ENCODE measurements at regions not wholly inside any gene's neighbourhood (a gene's known extent, or its start where the extent isn't known, plus 50 kb on each side); places are given as distances from the start of the nearest gene placed in this dataset.

DNA sequence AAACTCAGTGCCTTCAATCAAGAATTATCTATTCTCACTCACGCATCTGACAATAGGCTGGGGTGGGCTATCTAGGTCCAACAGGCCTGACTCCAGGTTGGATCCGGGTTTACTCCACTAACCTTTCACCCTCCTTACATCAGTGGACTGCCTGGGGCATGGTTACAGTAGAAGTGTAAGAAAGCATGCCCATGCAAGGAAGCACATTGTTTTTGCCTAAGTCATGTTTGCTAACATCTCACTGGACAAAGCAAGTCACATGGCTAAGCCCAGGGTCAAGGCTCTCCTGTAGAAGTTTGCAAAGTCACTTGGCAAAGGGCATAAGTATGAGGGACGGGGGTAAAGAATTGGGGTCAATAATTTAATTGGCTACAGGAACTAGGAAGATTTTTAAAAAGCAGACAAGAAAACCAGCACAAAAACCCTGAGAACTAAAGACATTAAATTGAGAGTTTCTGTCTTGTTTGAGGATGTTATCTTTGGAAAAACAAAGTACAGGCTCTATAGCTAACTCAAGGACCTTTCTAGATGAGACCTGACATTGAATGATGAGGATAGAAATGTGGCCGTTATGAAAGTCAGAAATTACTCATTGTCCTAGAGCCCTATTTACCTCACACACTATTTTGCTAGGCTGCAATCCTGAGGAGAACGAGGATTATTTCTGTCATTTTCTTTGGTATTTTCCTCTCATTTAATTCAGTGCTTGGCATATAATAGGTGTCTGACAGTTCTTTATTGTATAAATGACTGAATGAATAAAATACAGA lies 214.2 kb downstream of the IL20RB start:
- Histone ChIP-seq H3K79me2 (ENCODE audit: insufficient read depth, low read length) (no peaks in the 10 kb centered on the region), H3K27ac (ENCODE audit: low read depth, low read length) (no peak overlapping the region), H3K9ac (ENCODE audit: low read length) (no peak overlapping the region), H3K36me3 (ENCODE audit: insufficient read depth, low read length) (no peaks in the 10 kb centered on the region), H3K4me1 (ENCODE audit: insufficient read depth, low read length) (no peaks in the 10 kb centered on the region), H3K4me2 (ENCODE audit: low read length) (no peak overlapping the region), H4K20me1 (ENCODE audit: insufficient read depth, low read length) (no peaks in the 10 kb centered on the region), H3K9me3 (ENCODE audit: insufficient read depth, low read depth, low read length) (no peaks in the 10 kb centered on the region), H3K4me3 (ENCODE audit: insufficient read depth, low read depth, low read length) (no peak overlapping the region), H2AFZ (ENCODE audit: low read depth, low read length) (no peak overlapping the region), H3K27me3 (ENCODE audit: insufficient read depth, low read length) (no peaks in the 10 kb centered on the region)
- Mint-ChIP-seq H3K27ac (ENCODE audit: unreplicated experiment) (no peak overlapping the region), H3K4me3 (ENCODE audit: unreplicated experiment) (no peak overlapping the region), H3K4me1 (ENCODE audit: low read depth, unreplicated experiment) (no peaks in the 10 kb centered on the region), H3K36me3 (ENCODE audit: low read depth, unreplicated experiment) (no peaks in the 10 kb centered on the region), H3K27me3 (ENCODE audit: low read depth, unreplicated experiment) (no peaks in the 10 kb centered on the region), H3K9me3 (ENCODE audit: unreplicated experiment) (peaks cover 3% of the 10 kb centered on the region)
- DNase-seq (ENCODE audit: low read depth): no peak
- no peak for FAIRE-seq
- TF ChIP-seq, protein P1, sequence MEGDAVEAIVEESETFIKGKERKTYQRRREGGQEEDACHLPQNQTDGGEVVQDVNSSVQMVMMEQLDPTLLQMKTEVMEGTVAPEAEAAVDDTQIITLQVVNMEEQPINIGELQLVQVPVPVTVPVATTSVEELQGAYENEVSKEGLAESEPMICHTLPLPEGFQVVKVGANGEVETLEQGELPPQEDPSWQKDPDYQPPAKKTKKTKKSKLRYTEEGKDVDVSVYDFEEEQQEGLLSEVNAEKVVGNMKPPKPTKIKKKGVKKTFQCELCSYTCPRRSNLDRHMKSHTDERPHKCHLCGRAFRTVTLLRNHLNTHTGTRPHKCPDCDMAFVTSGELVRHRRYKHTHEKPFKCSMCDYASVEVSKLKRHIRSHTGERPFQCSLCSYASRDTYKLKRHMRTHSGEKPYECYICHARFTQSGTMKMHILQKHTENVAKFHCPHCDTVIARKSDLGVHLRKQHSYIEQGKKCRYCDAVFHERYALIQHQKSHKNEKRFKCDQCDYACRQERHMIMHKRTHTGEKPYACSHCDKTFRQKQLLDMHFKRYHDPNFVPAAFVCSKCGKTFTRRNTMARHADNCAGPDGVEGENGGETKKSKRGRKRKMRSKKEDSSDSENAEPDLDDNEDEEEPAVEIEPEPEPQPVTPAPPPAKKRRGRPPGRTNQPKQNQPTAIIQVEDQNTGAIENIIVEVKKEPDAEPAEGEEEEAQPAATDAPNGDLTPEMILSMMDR (IDR thresholded peaks at IDR 0.05; ENCODE audit: insufficient read depth, low read depth, low read length): no peak
- no peak for TF ChIP-seq EZH2 (IDR thresholded peaks at IDR 0.05; ENCODE audit: insufficient read depth, low read length)

GRCh38 chr3:137172728-137173127 lies 214.9 kb downstream of the IL20RB start:
- Mint-ChIP-seq H3K36me3 (ENCODE audit: low read depth, unreplicated experiment) (no peaks in the 10 kb centered on the region), H3K27me3 (ENCODE audit: low read depth, unreplicated experiment) (no peaks in the 10 kb centered on the region), H3K9me3 (ENCODE audit: unreplicated experiment) (peaks cover 3% of the 10 kb centered on the region), H3K27ac (ENCODE audit: unreplicated experiment) (no peak overlapping the region), H3K4me1 (ENCODE audit: low read depth, unreplicated experiment) (no peaks in the 10 kb centered on the region), H3K4me3 (ENCODE audit: unreplicated experiment) (no peak overlapping the region)
- no peaks in the 10 kb centered on the region for H3K9me3 ChIP-seq (ENCODE audit: insufficient read depth, low read depth, low read length)
- H3K4me2 ChIP-seq (ENCODE audit: low read length): no peak overlapping the region
- H3K27ac ChIP-seq (ENCODE audit: low read depth, low read length): no peak overlapping the region
- H3K4me1 ChIP-seq (ENCODE audit: insufficient read depth, low read length): no peaks in the 10 kb centered on the region
- no peaks in the 10 kb centered on the region for H3K27me3 ChIP-seq (ENCODE audit: insufficient read depth, low read length)
- TF ChIP-seq, protein P1 (IDR thresholded peaks at IDR 0.05; ENCODE audit: insufficient read depth, low read depth, low read length): no peak
- no peak for TF ChIP-seq EZH2 (IDR thresholded peaks at IDR 0.05; ENCODE audit: insufficient read depth, low read length)
- no peak overlapping the region for H3K4me3 ChIP-seq (ENCODE audit: insufficient read depth, low read depth, low read length)
- DNase-seq (ENCODE audit: low read depth): no peak
- H2AFZ ChIP-seq (ENCODE audit: low read depth, low read length): no peak overlapping the region
- no peak overlapping the region for H3K9ac ChIP-seq (ENCODE audit: low read length)
- FAIRE-seq: no peak
- H4K20me1 ChIP-seq (ENCODE audit: insufficient read depth, low read length): no peaks in the 10 kb centered on the region
- H3K79me2 ChIP-seq (ENCODE audit: insufficient read depth, low read length): no peaks in the 10 kb centered on the region
- no peaks in the 10 kb centered on the region for H3K36me3 ChIP-seq (ENCODE audit: insufficient read depth, low read length)

DNA sequence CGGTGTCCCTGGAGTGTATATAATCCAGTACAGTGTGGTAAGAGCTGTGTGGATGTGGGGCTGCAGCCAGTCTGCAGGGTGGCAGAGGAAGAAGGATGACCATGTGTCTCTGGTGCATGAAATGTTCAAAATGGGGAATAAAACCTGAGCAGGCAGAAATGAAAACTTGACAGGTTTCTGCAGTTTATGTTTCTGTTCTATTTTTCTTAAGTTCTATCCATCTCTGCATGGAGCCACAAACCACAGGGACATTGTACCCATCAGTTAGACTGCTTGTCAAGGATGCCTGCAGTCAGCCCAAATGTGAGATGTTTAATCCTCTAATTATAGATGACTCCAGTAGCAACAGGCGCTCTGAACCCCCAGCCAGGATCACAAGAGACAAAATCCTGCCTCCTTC lies 216.7 kb downstream of the IL20RB start:
- H3K36me3 ChIP-seq (ENCODE audit: insufficient read depth, low read length): no peaks in the 10 kb centered on the region
- no peak overlapping the region for H3K9ac ChIP-seq (ENCODE audit: low read length)
- no peaks in the 10 kb centered on the region for H3K27me3 Mint-ChIP-seq (ENCODE audit: low read depth, unreplicated experiment)
- no peak overlapping the region for H3K4me3 Mint-ChIP-seq (ENCODE audit: unreplicated experiment)
- no peaks in the 10 kb centered on the region for H3K4me1 ChIP-seq (ENCODE audit: insufficient read depth, low read length)
- TF ChIP-seq, protein P1 (IDR thresholded peaks at IDR 0.05; ENCODE audit: insufficient read depth, low read depth, low read length): no peak
- no peak for TF ChIP-seq EZH2 (IDR thresholded peaks at IDR 0.05; ENCODE audit: insufficient read depth, low read length)
- no peaks in the 10 kb centered on the region for H3K27me3 ChIP-seq (ENCODE audit: insufficient read depth, low read length)
- H4K20me1 ChIP-seq (ENCODE audit: insufficient read depth, low read length): no peaks in the 10 kb centered on the region
- H2AFZ ChIP-seq (ENCODE audit: low read depth, low read length): no peak overlapping the region
- peaks cover 3% of the 10 kb centered on the region for H3K9me3 Mint-ChIP-seq (ENCODE audit: unreplicated experiment)
- H3K9me3 ChIP-seq (ENCODE audit: insufficient read depth, low read depth, low read length): no peaks in the 10 kb centered on the region
- no peak overlapping the region for H3K27ac Mint-ChIP-seq (ENCODE audit: unreplicated experiment)
- H3K27ac ChIP-seq (ENCODE audit: low read depth, low read length): no peak overlapping the region
- H3K4me1 Mint-ChIP-seq (ENCODE audit: low read depth, unreplicated experiment): no peaks in the 10 kb centered on the region
- no peak overlapping the region for H3K4me2 ChIP-seq (ENCODE audit: low read length)
- H3K4me3 ChIP-seq (ENCODE audit: insufficient read depth, low read depth, low read length): no peak overlapping the region
- no peak for FAIRE-seq
- H3K79me2 ChIP-seq (ENCODE audit: insufficient read depth, low read length): no peaks in the 10 kb centered on the region
- H3K36me3 Mint-ChIP-seq (ENCODE audit: low read depth, unreplicated experiment): no peaks in the 10 kb centered on the region
- DNase-seq (ENCODE audit: low read depth): no peak
